H54 (cell line): ENCODE measurements at regions not wholly inside any gene's neighbourhood (a gene's known extent, or its start where the extent isn't known, plus 50 kb on each side); places are given as distances from the start of the nearest gene placed in this dataset.

Experiments used
- DNase-seq: peaks from one replicate; pipeline ENCODE4 v3.0.0; 2011; ENCODE audit warnings: low spot score, mixed read lengths; ENCODE audit not compliant: insufficient read length
- FAIRE-seq: peaks from 3 replicates; lab custom pipeline; 2011; peaks lifted over from hg19 to GRCh38; lab: Jason Lieb, UNC
- POLR2A ChIP-seq: IDR thresholded peaks from 2 replicates; pipeline ENCODE4 v1.6.1; 2011; ENCODE audit warnings: low read depth, mild to moderate bottlenecking, low read length

DNA sequence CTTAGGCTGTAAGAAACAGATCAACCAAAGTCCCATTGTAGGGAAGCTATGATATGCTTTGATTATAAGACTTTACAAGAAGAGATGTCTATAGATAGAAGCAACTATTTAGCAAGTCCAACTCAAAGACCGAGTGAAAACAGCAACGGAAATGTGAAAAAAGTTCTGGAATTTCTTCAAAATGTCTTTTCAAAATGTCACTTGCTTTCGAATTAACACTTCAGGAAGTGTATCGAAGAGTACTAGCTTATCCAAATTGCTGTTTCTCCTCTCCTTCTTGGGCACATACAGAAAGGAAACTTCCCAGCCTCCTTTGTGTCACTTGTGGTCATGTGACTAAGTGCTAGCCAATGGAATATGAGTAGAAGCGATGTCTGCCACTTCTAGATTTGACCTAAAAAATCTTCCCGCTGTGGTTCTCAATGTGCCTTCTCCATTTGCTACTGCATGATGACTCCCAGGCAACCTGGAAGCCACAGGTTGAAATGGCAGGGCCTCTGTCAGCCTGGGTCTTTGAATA, 89.9 kb downstream of the TSEN15 start:
- no peak for FAIRE-seq
- no peak for TF ChIP-seq POLR2A

GRCh38 chr1:184143449-184143848, 91.9 kb downstream of the TSEN15 start:
- no peak for TF ChIP-seq POLR2A
- DNase-seq = no peak
- FAIRE-seq = no peak

More for the DNA sequence above, 89.9 kb downstream of the TSEN15 start:
- no peak for DNase-seq

GRCh38 chr1:184145083-184145482, 93.6 kb downstream of the TSEN15 start:
- DNase-seq (no peak), FAIRE-seq (no peak)
- TF ChIP-seq POLR2A = no peak

GRCh38 chr1:184146202-184146601, 94.7 kb downstream of the TSEN15 start:
- no peak for FAIRE-seq
- DNase-seq = no peak
- TF ChIP-seq POLR2A = no peak

DNA sequence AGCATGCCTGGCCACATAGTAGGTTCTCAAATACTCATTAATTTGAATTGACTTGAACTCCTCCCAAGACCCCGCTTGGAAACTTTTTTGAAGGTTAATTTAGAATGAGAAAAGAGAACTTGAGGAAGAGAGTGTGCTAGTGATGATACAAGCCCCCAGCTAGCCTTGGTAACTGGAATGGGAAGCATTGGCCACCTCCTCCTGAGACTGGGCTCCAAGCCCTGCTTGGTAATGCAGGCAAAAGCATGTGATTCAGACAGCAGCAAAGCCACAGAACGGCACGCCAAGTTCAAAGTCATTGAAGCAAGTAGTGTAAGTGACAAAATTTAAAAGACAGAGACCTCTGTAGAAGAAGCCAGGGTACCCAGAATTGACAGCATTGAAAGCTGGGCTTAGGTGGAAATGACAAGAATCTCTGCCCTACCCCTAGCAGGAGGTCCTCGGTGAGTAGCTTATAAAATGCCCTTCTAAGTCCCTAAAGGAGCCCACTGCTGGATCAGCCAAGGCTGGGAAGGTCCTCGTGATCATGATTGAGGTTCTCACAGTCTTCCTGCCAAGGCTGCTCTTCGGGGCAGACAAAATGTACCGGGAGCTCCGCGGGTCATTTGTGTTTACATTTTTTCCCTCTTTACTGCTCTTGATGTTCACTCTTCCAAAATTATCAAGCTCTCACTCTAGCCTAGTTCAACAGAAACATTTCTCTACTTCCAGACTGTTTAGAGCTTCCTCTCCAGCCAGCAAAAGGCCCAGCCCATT, 99.4 kb downstream of the TSEN15 start:
- no peak for TF ChIP-seq POLR2A
- DNase-seq = no peak
- FAIRE-seq = no peak

GRCh38 chr1:184152434-184152898, 100.9 kb downstream of the TSEN15 start:
- DNase-seq = no peak
- no peak for TF ChIP-seq POLR2A
- no peak for FAIRE-seq

- no peak for FAIRE-seq
- DNase-seq = no peak
- no peak for TF ChIP-seq POLR2A
Measured at GRCh38 chr1:184152974-184153373, 101.4 kb downstream of the TSEN15 start.

- DNase-seq (no peak), FAIRE-seq (no peak)
- no peak for TF ChIP-seq POLR2A
Measured at GRCh38 chr1:184153731-184154130, 102.2 kb downstream of the TSEN15 start.

GRCh38 chr1:184156521-184157393, 105.2 kb downstream of the TSEN15 start:
- no peak for TF ChIP-seq POLR2A
- no peak for FAIRE-seq
- no peak for DNase-seq

- no peak for FAIRE-seq
- no peak for TF ChIP-seq POLR2A
- DNase-seq = no peak
Measured at GRCh38 chr1:184157394-184157742, 105.8 kb downstream of the TSEN15 start.

DNA sequence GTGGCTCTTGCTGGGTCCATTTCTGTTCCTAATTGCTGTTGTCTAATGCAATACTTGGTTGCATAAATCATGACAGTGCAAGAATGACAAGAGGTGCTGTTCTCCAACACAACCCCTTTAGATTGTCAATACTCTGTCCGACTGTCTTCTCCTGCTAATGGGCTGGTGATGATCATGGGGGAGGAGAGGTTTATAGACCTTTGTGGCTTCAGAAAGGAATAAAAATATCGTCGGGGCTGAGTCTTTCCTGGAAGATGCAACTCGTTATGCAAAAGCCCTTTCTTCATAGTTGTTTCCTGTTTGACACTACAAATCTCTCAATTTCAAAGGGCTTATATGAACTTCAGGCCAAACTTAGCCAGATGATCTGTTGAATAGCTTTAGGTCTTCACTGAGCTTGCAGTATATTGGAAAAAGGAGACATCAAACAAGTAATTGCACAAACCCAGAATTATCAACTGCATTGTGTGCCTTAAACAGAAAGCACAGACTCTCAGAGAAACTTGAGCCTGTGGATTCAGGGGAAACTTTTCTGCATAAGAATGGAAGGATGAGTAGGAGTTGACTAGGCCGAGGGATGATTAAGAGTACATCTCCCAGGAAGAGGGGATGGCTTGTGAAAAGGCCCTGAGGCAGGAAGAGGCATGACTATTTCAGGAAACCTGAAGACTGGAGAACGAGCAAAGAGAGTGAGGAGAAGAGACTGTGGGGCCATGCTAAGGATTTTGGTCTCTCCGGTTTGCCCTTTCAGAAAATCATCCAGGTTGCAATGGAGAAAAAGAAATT, 107.6 kb downstream of the TSEN15 start:
- DNase-seq (no peak), FAIRE-seq (no peak)
- no peak for TF ChIP-seq POLR2A

DNA sequence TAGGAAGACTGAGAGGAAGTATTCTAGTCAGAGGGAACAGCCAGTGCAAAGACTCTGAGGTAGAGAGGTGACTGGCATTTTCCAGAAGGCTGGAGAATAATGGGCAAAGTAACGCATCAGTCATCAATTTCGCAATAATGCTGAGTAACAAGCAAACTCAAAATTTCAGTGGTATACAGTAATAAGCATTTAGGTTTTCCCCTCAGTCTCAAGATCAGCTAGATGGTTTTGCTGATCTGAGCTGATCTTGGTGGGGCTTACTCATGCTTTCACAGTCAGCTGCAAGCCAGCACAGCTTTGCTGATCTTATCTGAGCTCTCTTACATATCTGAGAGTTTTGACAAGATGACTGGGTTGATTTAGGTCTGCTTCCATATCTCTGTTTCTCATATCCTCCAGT, 108.7 kb downstream of the TSEN15 start:
- FAIRE-seq = no peak
- no peak for DNase-seq
- no peak for TF ChIP-seq POLR2A

GRCh38 chr1:184161071-184161698, 109.7 kb downstream of the TSEN15 start:
- DNase-seq (no peak), FAIRE-seq (no peak)
- no peak for TF ChIP-seq POLR2A
